ENCODE measurements at regions not wholly inside any gene's neighbourhood (a gene's known extent, or its start where the extent isn't known, plus 50 kb on each side); places are given as distances from the start of the nearest gene placed in this dataset.

DNA sequence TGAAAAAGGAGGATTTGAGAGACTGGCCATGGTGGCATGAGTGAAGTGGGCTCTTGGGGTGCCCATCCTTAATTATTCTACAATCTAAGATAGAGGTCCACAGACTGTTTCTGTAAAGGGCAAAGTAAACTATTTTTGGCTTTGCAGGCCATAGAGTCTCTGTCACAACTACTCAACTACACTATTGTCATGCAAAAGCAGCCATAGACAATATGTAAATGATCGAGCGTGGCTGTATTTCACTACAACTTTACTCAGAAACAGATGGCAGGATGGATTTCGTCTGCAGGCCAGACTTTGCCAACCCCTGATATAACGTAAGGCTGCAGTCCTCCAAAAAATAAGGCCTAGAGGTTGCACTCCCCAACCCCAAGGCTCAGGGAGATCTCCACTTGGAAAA is 58.2 kb upstream of the NAA20 start:
- FAIRE-seq: no peak

- no peak for FAIRE-seq
These were observed 56.4 kb upstream of the NAA20 start for GRCh38 chr20:19960745-19961144.

GRCh38 chr20:19961293-19961692 is 55.9 kb upstream of the NAA20 start:
- FAIRE-seq: no peak

GRCh38 chr20:19962958-19963357 is 54.2 kb upstream of the NAA20 start:
- no peak for FAIRE-seq

GRCh38 chr20:19964289-19965265 is 52.6 kb upstream of the NAA20 start:
- FAIRE-seq: peak; percentile 98

DNA sequence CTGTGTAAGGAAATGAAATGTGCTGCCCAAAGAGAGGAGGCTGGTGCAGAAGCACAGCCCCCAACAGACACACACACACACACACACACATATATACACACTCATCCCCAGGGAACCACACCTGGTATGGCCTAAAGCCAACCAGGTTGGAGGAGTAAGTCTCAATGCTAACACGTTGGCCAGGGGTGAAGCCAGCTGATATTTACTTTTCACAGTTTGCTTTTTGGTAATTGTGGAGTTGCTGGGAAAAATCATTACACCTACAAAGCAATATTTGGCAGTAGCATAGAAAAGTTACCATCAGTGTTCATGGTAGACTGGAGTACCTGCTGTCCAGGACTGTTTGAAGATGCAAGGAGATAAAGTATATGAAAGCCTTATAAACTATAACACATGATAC is 50.3 kb upstream of the NAA20 start:
- FAIRE-seq: peak; percentile 89
